ENCODE measurements at regions not wholly inside any gene's neighbourhood (a gene's known extent, or its start where the extent isn't known, plus 50 kb on each side); places are given as distances from the start of the nearest gene placed in this dataset.

- Histone ChIP-seq H3K9ac (replicated peaks in 1 of 4; ENCODE audit: extremely low read depth in 1 of 4, low read depth in 3 of 4, low read length in 3 of 4) (no peak overlapping the region), H2BK15ac (ENCODE audit: low read length) (no peak overlapping the region), H4K8ac (ENCODE audit: extremely low read depth, insufficient read depth, low read length) (no peak overlapping the region), H3K79me2 (ENCODE audit: control insufficient read depth in 1 of 2, insufficient read depth in 2 of 2, low read length in 2 of 2) (no peaks in the 10 kb centered on the region), H3K4me1 (replicated peaks in 1 of 4; ENCODE audit: control insufficient read depth in 3 of 4, insufficient read depth in 4 of 4, low read length in 3 of 4) (no peaks in the 10 kb centered on the region; a peak in 1 of 7 replicates), H2BK120ac (replicated peaks; ENCODE audit: low read depth, low read length) (no peak overlapping the region), H3K4me3 (ENCODE audit: extremely low read depth in 1 of 4, insufficient read depth in 2 of 4, low read depth in 3 of 4, low read length in 4 of 4) (no peak overlapping the region), H3K27ac (ENCODE audit: low read depth, low read length) (no peak overlapping the region), H2AFZ (ENCODE audit: low read length) (peak overlapping the region; percentile 65; the same call in 1 of the 2 replicates), H4K20me1 (replicated peaks in 1 of 2; ENCODE audit: control insufficient read depth in 1 of 2, insufficient read depth in 2 of 2, low read length in 2 of 2) (no peaks in the 10 kb centered on the region), H3K56ac (replicated peaks; ENCODE audit: insufficient read length, low read depth, low read length) (no peak overlapping the region), H3K4me2 (ENCODE audit: insufficient read depth in 1 of 2, low read depth in 2 of 2, low read length in 2 of 2) (no peak overlapping the region), H2BK12ac (ENCODE audit: low read depth, low read length) (no peak overlapping the region), H4K5ac (ENCODE audit: insufficient read length, low read depth, low read length) (no peak overlapping the region), H3K4ac (replicated peaks; ENCODE audit: insufficient read length, low read depth, low read length) (no peak overlapping the region), H2BK5ac (ENCODE audit: low read depth, low read length) (no peak overlapping the region), H3K18ac (ENCODE audit: extremely low read depth, low read length) (no peak overlapping the region), H3K23me2 (ENCODE audit: low read depth, low read length) (no peaks in the 10 kb centered on the region), H2AK5ac (ENCODE audit: low read depth, low read length) (no peak overlapping the region), H4K91ac (replicated peaks; ENCODE audit: insufficient read length, low read length) (no peak overlapping the region), H3K14ac (ENCODE audit: insufficient read length) (no peak overlapping the region), H3K27me3 (replicated peaks in 1 of 4; ENCODE audit: control insufficient read depth in 3 of 4, extremely low read depth in 1 of 4, insufficient read depth in 3 of 4, low read length in 3 of 4) (no peaks in the 10 kb centered on the region), H3K9me3 (ENCODE audit: insufficient read depth in 2 of 2, low read depth in 1 of 2, low read length in 1 of 2) (no peaks in the 10 kb centered on the region), H3K79me1 (ENCODE audit: low read depth, low read length) (no peaks in the 10 kb centered on the region), H3K23ac (ENCODE audit: insufficient read length) (no peak overlapping the region), H3K36me3 (ENCODE audit: control insufficient read depth in 2 of 4, insufficient read depth in 4 of 4, low read length in 3 of 4) (no peaks in the 10 kb centered on the region), H2BK20ac (ENCODE audit: low read length) (no peak overlapping the region)
- no peak for FAIRE-seq
- DNase-seq (ENCODE audit: low read depth in 1 of 2, low spot score in 2 of 2): no peak
- POLR2A ChIA-PET (ENCODE audit: partially characterized antibody): no interaction called here
- CTCF ChIA-PET (ENCODE audit: partially characterized antibody): interaction anchor here (1.4 to 4.2 kb wide), 3 partner anchors 9 to 104 kb away, joined by 3 to 14 read pairs (median 4); no protein-coding TSS in a partner anchor
- WGBS, 2 experiments (ENCODE audit: extremely low coverage in 1 of 2, insufficient coverage in 1 of 2, insufficient read length in 1 of 2, insufficient replicate concordance in 2 of 2, low coverage in 1 of 2, low lambda C conversion rate in 2 of 2, missing lambda C conversion rate in 1 of 2): 91% methylated on average over 10 of the region's 10 CpGs; no CpG with 5 or more reads in 1 of the 2 experiments
These were observed 102.6 kb upstream of the TSHZ3 start for GRCh38 chr19:31451686-31452330.
